ENCODE measurements at regions not wholly inside any gene's neighbourhood (a gene's known extent, or its start where the extent isn't known, plus 50 kb on each side); places are given as distances from the start of the nearest gene placed in this dataset.

- TF ChIP-seq POLR2A (IDR thresholded peaks at IDR 0.05) (no peak), CTCF (IDR thresholded peaks at IDR 0.05) (no peak), EP300 (IDR thresholded peaks at IDR 0.05) (no peak)
These were observed 1159.7 kb upstream of the PCDH7 start for GRCh38 chr4:29560452-29560851.

All from tibial nerve (tissue), 4 donors.